HepG2 (cell line): ENCODE measurements at regions not wholly inside any gene's neighbourhood (a gene's known extent, or its start where the extent isn't known, plus 50 kb on each side); places are given as distances from the start of the nearest gene placed in this dataset.

ENCODE experiments used
- ATAC-seq: fragments of 200-7000 bp; cut with Tn5 transposase; 3 replicates; pipeline ENCODE4 v1.9.1; 2020; ENCODE audit warnings: mild to moderate bottlenecking, moderate library complexity
- BruUV-seq: library from RNA; stranded (reverse); fragments of 400-500 nt; replicated peaks from 2 replicates; lab custom pipeline; 2021; lab: Mats Ljungman, UMichigan
- CTCF ChIA-PET: fragments of 300-600 bp; formaldehyde crosslinking; extraction: SDS; loops from one replicate; lab custom pipeline; 2021; ENCODE audit warnings: low total read pairs, inconsistent platforms, low intra/inter-chr PET ratio; lab: Yijun Ruan, JAX
- POLR2A ChIA-PET: fragments of 350-600 bp; sonication (Branson Sonifier 250); formaldehyde crosslinking; loops from one replicate; lab custom pipeline; 2020; ENCODE audit warnings: antibody characterized with exemption, inconsistent platforms; lab: Yijun Ruan, JAX
- DNase-seq: peaks from one replicate; pipeline ENCODE4 v3.0.0-alpha.2; 2015; ENCODE audit warnings: low spot score
- FAIRE-seq: peaks from 3 replicates; lab custom pipeline; 2011; peaks lifted over from hg19 to GRCh38; lab: Jason Lieb, UNC
- H2AFZ ChIP-seq: one replicate; pipeline ENCODE4 v1.6.1; 2011; ENCODE audit warnings: low read length, inconsistent platforms
- H3K27ac ChIP-seq: fragments of 300-600 bp; 3 replicates; pipeline ENCODE4 v1.8.0; 2011; ENCODE audit warnings: mixed run types, mild to moderate bottlenecking, mixed read lengths, low read length, inconsistent platforms; ENCODE audit not compliant: insufficient read depth; ENCODE audit errors: extremely low read length
- H3K27me3 ChIP-seq, 2 experiments: fragments of 200-600 bp in 1 of 2; 2 replicates in 1 of 2; 3 replicates in 1 of 2; pipeline versions ENCODE4 v1.6.0 to v1.8.0; 2011; ENCODE audit warnings: low read length in 2 of 2, mild to moderate bottlenecking in 2 of 2, moderate library complexity in 2 of 2, inconsistent platforms in 1 of 2; ENCODE audit not compliant: insufficient read depth in 2 of 2, control insufficient read depth in 1 of 2
- H3K36me3 ChIP-seq, 2 experiments: fragments of 200-600 bp in 1 of 2; replicated peaks in 1 of 2; 2 replicates in 1 of 2; 3 replicates in 1 of 2; pipeline versions ENCODE4 v1.5.1 to v1.8.0; 2011; ENCODE audit warnings: low read length in 2 of 2, inconsistent platforms in 1 of 2; ENCODE audit not compliant: insufficient read depth in 2 of 2, control insufficient read depth in 1 of 2
- H3K4me1 ChIP-seq: 2 replicates; pipeline ENCODE4 v1.5.1; 2012; ENCODE audit warnings: low read length, inconsistent platforms; ENCODE audit not compliant: insufficient read depth
- H3K4me2 ChIP-seq: 2 replicates; pipeline ENCODE4 v1.6.0; 2011; ENCODE audit warnings: low read depth, low read length, inconsistent platforms
- H3K4me3 ChIP-seq, 3 experiments: fragments of 200-600 bp in 1 of 3; sonication (generic), shearing (Covaris generic) in 1 of 3; replicated peaks in 1 of 3; 2 replicates each; pipeline ENCODE4 v1.5.1; 2011 to 2016; ENCODE audit warnings: low read length in 3 of 3, inconsistent platforms in 2 of 3, low read depth in 2 of 3, mild to moderate bottlenecking in 2 of 3, control low read depth in 1 of 3, mixed read lengths in 1 of 3; ENCODE audit not compliant: insufficient read depth in 1 of 3
- H3K79me2 ChIP-seq: one replicate; pipeline ENCODE4 v1.6.1; 2011; ENCODE audit warnings: low read length, inconsistent platforms; ENCODE audit not compliant: insufficient read depth
- H3K9ac ChIP-seq: 2 replicates; pipeline ENCODE4 v1.6.0; 2011; ENCODE audit warnings: mild to moderate bottlenecking, low read depth, low read length, inconsistent platforms; ENCODE audit not compliant: insufficient read depth
- H3K9me3 ChIP-seq: 2 replicates; pipeline ENCODE4 v1.5.1; 2012; ENCODE audit warnings: mild to moderate bottlenecking, low read length
- H4K20me1 ChIP-seq: 2 replicates; pipeline ENCODE4 v1.6.0; 2011; ENCODE audit warnings: inconsistent platforms, mild to moderate bottlenecking, low read length, moderate library complexity; ENCODE audit not compliant: insufficient read depth
- ZMYM4 ChIP-seq: sonication (generic); formaldehyde crosslinking; IDR thresholded peaks from 2 replicates; pipeline ENCODE4 v1.8.1; 2023; ENCODE audit warnings: mild to moderate bottlenecking, missing genetic modification reagents
- ZNF329 ChIP-seq: sonication (generic); formaldehyde crosslinking; IDR thresholded peaks from 2 replicates; pipeline ENCODE4 v1.9.0; 2021; ENCODE audit warnings: low read depth, mild to moderate bottlenecking, missing genetic modification reagents
- WGBS: methylation state at CpG from one replicate; pipeline ENCODE4 v1.1.6; 2017; ENCODE audit warnings: low lambda C conversion rate; 5-methylcytosine and 5-hydroxymethylcytosine counted together
- in situ Hi-C: cut with HindIII; loops from 2 replicates; pipeline ENCODE4 v1.10.0; 2017; ENCODE audit warnings: low pct_unique_long_range_greater_than_20kb; ENCODE audit not compliant: extremely low pct_ligation_motif_present
- intact Hi-C: fragments of 100-400 bp; cut with micrococcal nuclease; formaldehyde crosslinking; loops from one replicate; pipeline ENCODE4 v1.10.0; 2022; ENCODE audit not compliant: unreplicated experiment
- TF ChIP-seq, protein P1 (sequence below): sonication (generic); formaldehyde crosslinking; IDR thresholded peaks from 2 replicates; pipeline ENCODE4 v1.4.0; 2020; ENCODE audit warnings: mild to moderate bottlenecking, missing genetic modification reagents, borderline replicate concordance
- TF ChIP-seq, protein P2 (sequence below): sonication (generic); formaldehyde crosslinking; IDR thresholded peaks from 2 replicates; pipeline ENCODE4 v1.8.0; 2022; ENCODE audit warnings: mild to moderate bottlenecking, missing genetic modification reagents, borderline replicate concordance
- TF ChIP-seq, protein P3 (sequence below): sonication (generic); formaldehyde crosslinking; IDR thresholded peaks from 2 replicates; pipeline ENCODE4 v1.8.0; 2023; ENCODE audit warnings: mild to moderate bottlenecking, missing genetic modification reagents
- TF ChIP-seq, protein P4 (sequence below): sonication (generic); formaldehyde crosslinking; IDR thresholded peaks from 2 replicates; pipeline ENCODE4 v1.4.0; 2020; ENCODE audit warnings: missing genetic modification reagents
- TF ChIP-seq, protein P5 (sequence below): sonication (generic); formaldehyde crosslinking; IDR thresholded peaks from 2 replicates; pipeline ENCODE4 v1.8.0; 2022; ENCODE audit warnings: mild to moderate bottlenecking, missing genetic modification reagents, moderate library complexity

DNA sequence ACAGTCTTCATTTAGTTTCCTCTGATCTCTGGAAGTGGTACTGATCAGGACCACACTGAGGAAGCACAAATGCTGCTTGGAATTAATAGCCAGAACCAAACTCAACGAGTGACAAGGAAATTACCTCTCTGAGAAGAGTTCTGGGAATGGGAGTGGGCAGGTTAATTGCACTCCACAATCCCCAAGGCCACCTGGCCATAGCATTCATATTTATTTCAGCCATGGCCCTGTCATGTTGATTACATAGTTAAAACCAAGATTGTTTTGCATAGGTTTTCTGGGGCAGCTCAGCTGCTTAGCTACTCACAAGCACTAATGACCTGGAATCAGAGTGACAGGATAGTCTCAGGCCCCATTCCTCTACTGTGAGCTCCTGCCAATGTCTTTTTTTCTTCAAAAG lies 230.2 kb upstream of the RIMS1 start:
- no TSS peak for BruUV-seq

More for the DNA sequence above, 230.2 kb upstream of the RIMS1 start:
- 0% methylated on average over 1 of the region's 1 CpG for WGBS
- intact Hi-C loops, result no loop called here
- no peak overlapping the region for H3K27ac ChIP-seq
- no peak overlapping the region for H3K4me2 ChIP-seq
- TF ChIP-seq, protein P1, sequence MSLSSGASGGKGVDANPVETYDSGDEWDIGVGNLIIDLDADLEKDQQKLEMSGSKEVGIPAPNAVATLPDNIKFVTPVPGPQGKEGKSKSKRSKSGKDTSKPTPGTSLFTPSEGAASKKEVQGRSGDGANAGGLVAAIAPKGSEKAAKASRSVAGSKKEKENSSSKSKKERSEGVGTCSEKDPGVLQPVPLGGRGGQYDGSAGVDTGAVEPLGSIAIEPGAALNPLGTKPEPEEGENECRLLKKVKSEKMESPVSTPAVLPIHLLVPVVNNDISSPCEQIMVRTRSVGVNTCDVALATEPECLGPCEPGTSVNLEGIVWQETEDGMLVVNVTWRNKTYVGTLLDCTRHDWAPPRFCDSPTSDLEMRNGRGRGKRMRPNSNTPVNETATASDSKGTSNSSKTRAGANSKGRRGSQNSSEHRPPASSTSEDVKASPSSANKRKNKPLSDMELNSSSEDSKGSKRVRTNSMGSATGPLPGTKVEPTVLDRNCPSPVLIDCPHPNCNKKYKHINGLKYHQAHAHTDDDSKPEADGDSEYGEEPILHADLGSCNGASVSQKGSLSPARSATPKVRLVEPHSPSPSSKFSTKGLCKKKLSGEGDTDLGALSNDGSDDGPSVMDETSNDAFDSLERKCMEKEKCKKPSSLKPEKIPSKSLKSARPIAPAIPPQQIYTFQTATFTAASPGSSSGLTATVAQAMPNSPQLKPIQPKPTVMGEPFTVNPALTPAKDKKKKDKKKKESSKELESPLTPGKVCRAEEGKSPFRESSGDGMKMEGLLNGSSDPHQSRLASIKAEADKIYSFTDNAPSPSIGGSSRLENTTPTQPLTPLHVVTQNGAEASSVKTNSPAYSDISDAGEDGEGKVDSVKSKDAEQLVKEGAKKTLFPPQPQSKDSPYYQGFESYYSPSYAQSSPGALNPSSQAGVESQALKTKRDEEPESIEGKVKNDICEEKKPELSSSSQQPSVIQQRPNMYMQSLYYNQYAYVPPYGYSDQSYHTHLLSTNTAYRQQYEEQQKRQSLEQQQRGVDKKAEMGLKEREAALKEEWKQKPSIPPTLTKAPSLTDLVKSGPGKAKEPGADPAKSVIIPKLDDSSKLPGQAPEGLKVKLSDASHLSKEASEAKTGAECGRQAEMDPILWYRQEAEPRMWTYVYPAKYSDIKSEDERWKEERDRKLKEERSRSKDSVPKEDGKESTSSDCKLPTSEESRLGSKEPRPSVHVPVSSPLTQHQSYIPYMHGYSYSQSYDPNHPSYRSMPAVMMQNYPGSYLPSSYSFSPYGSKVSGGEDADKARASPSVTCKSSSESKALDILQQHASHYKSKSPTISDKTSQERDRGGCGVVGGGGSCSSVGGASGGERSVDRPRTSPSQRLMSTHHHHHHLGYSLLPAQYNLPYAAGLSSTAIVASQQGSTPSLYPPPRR (CRISPR knock-in tag), result no peak
- no peak for TF ChIP-seq ZMYM4 (CRISPR knock-in tag)
- TF ChIP-seq ZNF329 (CRISPR knock-in tag), result no peak
- TF ChIP-seq, protein P2, sequence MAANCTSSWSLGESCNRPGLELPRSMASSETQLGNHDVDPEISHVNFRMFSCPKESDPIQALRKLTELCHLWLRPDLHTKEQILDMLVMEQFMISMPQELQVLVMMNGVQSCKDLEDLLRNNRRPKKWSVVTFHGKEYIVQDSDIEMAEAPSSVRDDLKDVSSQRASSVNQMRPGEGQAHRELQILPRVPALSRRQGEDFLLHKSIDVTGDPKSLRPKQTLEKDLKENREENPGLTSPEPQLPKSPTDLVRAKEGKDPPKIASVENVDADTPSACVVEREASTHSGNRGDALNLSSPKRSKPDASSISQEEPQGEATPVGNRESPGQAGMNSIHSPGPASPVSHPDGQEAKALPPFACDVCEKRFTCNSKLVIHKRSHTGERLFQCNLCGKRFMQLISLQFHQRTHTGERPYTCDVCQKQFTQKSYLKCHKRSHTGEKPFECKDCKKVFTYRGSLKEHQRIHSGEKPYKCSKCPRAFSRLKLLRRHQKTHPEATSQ, result no peak
- TF ChIP-seq, protein P3, sequence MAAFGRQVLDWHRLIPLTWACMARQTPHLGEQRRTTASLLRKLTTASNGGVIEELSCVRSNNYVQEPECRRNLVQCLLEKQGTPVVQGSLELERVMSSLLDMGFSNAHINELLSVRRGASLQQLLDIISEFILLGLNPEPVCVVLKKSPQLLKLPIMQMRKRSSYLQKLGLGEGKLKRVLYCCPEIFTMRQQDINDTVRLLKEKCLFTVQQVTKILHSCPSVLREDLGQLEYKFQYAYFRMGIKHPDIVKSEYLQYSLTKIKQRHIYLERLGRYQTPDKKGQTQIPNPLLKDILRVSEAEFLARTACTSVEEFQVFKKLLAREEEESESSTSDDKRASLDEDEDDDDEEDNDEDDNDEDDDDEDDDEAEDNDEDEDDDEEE (CRISPR knock-in tag), result no peak
- TF ChIP-seq, protein P4, sequence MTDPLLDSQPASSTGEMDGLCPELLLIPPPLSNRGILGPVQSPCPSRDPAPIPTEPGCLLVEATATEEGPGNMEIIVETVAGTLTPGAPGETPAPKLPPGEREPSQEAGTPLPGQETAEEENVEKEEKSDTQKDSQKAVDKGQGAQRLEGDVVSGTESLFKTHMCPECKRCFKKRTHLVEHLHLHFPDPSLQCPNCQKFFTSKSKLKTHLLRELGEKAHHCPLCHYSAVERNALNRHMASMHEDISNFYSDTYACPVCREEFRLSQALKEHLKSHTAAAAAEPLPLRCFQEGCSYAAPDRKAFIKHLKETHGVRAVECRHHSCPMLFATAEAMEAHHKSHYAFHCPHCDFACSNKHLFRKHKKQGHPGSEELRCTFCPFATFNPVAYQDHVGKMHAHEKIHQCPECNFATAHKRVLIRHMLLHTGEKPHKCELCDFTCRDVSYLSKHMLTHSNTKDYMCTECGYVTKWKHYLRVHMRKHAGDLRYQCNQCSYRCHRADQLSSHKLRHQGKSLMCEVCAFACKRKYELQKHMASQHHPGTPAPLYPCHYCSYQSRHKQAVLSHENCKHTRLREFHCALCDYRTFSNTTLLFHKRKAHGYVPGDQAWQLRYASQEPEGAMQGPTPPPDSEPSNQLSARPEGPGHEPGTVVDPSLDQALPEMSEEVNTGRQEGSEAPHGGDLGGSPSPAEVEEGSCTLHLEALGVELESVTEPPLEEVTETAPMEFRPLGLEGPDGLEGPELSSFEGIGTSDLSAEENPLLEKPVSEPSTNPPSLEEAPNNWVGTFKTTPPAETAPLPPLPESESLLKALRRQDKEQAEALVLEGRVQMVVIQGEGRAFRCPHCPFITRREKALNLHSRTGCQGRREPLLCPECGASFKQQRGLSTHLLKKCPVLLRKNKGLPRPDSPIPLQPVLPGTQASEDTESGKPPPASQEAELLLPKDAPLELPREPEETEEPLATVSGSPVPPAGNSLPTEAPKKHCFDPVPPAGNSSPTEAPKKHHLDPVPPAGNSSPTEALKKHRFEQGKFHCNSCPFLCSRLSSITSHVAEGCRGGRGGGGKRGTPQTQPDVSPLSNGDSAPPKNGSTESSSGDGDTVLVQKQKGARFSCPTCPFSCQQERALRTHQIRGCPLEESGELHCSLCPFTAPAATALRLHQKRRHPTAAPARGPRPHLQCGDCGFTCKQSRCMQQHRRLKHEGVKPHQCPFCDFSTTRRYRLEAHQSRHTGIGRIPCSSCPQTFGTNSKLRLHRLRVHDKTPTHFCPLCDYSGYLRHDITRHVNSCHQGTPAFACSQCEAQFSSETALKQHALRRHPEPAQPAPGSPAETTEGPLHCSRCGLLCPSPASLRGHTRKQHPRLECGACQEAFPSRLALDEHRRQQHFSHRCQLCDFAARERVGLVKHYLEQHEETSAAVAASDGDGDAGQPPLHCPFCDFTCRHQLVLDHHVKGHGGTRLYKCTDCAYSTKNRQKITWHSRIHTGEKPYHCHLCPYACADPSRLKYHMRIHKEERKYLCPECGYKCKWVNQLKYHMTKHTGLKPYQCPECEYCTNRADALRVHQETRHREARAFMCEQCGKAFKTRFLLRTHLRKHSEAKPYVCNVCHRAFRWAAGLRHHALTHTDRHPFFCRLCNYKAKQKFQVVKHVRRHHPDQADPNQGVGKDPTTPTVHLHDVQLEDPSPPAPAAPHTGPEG (CRISPR knock-in tag), result no peak
- TF ChIP-seq, protein P5, sequence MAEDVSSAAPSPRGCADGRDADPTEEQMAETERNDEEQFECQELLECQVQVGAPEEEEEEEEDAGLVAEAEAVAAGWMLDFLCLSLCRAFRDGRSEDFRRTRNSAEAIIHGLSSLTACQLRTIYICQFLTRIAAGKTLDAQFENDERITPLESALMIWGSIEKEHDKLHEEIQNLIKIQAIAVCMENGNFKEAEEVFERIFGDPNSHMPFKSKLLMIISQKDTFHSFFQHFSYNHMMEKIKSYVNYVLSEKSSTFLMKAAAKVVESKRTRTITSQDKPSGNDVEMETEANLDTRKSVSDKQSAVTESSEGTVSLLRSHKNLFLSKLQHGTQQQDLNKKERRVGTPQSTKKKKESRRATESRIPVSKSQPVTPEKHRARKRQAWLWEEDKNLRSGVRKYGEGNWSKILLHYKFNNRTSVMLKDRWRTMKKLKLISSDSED (CRISPR knock-in tag), result no peak
- TF ChIP-seq, all 625 proteins: peak for 0
- Histone ChIP-seq H3K4me3 (no peak overlapping the region), H2AFZ (no peak overlapping the region), H3K27me3 (no peaks in the 10 kb centered on the region), H3K79me2 (no peaks in the 10 kb centered on the region), H4K20me1 (no peaks in the 10 kb centered on the region), H3K4me1 (no peaks in the 10 kb centered on the region), H3K9ac (no peak overlapping the region), H3K9me3 (no peaks in the 10 kb centered on the region), H3K36me3 (no peaks in the 10 kb centered on the region)
- ChIA-PET CTCF (no interaction called here), POLR2A (no interaction called here)
- DNase-seq (no peak), ATAC-seq (no peak), FAIRE-seq (no peak)
- in situ Hi-C loops, result no loop called here
